GM20431 (cell line): ENCODE measurements at regions not wholly inside any gene's neighbourhood (a gene's known extent, or its start where the extent isn't known, plus 50 kb on each side); places are given as distances from the start of the nearest gene placed in this dataset.

Experiments
- in situ Hi-C: fragments of 300-500 bp; cut with MseI, MboI; formaldehyde crosslinking; loops from one replicate; pipeline ENCODE4 v1.15.0; 2020; ENCODE audit warnings: low sequenced_read_pairs; ENCODE audit not compliant: unreplicated experiment

GRCh38 chr11:129721685-129722084, 94.0 kb upstream of the TMEM45B start:
- in situ Hi-C loops, result no loop called here

GRCh38 chr11:129722529-129722928, 93.1 kb upstream of the TMEM45B start:
- in situ Hi-C loops, result no loop called here

- in situ Hi-C loops, result no loop called here
These were observed 92.4 kb upstream of the TMEM45B start for GRCh38 chr11:129723146-129723760.

GRCh38 chr11:129723761-129724162, 91.9 kb upstream of the TMEM45B start:
- in situ Hi-C loops, result no loop called here

- in situ Hi-C loops, result loop anchor here (25.0 kb wide), 1 partner anchor 363 kb away; no protein-coding TSS in a partner anchor
These were observed 90.8 kb upstream of the TMEM45B start for GRCh38 chr11:129724866-129725265.

GRCh38 chr11:129726179-129726578, 89.5 kb upstream of the TMEM45B start:
- in situ Hi-C loops, result loop anchor here (25.0 kb wide), 1 partner anchor 364 kb away; no protein-coding TSS in a partner anchor

- in situ Hi-C loops, result loop anchor here (25.0 kb wide), 1 partner anchor 366 kb away; no protein-coding TSS in a partner anchor
These were observed 87.1 kb upstream of the TMEM45B start for GRCh38 chr11:129728581-129728980.

- in situ Hi-C loops, result loop anchor here (25.0 kb wide), 1 partner anchor 367 kb away; no protein-coding TSS in a partner anchor
These were observed 86.4 kb upstream of the TMEM45B start for GRCh38 chr11:129729216-129729615.

GRCh38 chr11:129729823-129730222, 85.8 kb upstream of the TMEM45B start:
- in situ Hi-C loops, result loop anchor here (25.0 kb wide), 1 partner anchor 368 kb away; no protein-coding TSS in a partner anchor

- in situ Hi-C loops, result loop anchor here (25.0 kb wide), 1 partner anchor 369 kb away; no protein-coding TSS in a partner anchor
These were observed 84.3 kb upstream of the TMEM45B start for GRCh38 chr11:129731316-129731715.

- in situ Hi-C loops, result loop anchor here (25.0 kb wide), 1 partner anchor 371 kb away; no protein-coding TSS in a partner anchor
These were observed 82.7 kb upstream of the TMEM45B start for GRCh38 chr11:129732941-129733340.

- in situ Hi-C loops, result loop anchor here (25.0 kb wide), 1 partner anchor 371 kb away; no protein-coding TSS in a partner anchor
These were observed 82.3 kb upstream of the TMEM45B start for GRCh38 chr11:129733384-129733783.

GRCh38 chr11:129733981-129734380, 81.7 kb upstream of the TMEM45B start:
- in situ Hi-C loops, result loop anchor here (25.0 kb wide), 1 partner anchor 372 kb away; no protein-coding TSS in a partner anchor

- in situ Hi-C loops, result loop anchor here (25.0 kb wide), 1 partner anchor 372 kb away; no protein-coding TSS in a partner anchor
These were observed 81.0 kb upstream of the TMEM45B start for GRCh38 chr11:129734654-129735053.

- in situ Hi-C loops, result loop anchor here (25.0 kb wide), 1 partner anchor 376 kb away; no protein-coding TSS in a partner anchor
These were observed 77.8 kb upstream of the TMEM45B start for GRCh38 chr11:129737831-129738230.

- in situ Hi-C loops, result loop anchor here (25.0 kb wide), 1 partner anchor 376 kb away; no protein-coding TSS in a partner anchor
These were observed 77.4 kb upstream of the TMEM45B start for GRCh38 chr11:129738242-129738641.

- in situ Hi-C loops, result loop anchor here (25.0 kb wide), 1 partner anchor 377 kb away; no protein-coding TSS in a partner anchor
These were observed 76.3 kb upstream of the TMEM45B start for GRCh38 chr11:129739339-129739738.

- in situ Hi-C loops, result loop anchor here (25.0 kb wide), 1 partner anchor 378 kb away; no protein-coding TSS in a partner anchor
These were observed 75.4 kb upstream of the TMEM45B start for GRCh38 chr11:129740125-129740719.

- in situ Hi-C loops, result loop anchor here (25.0 kb wide), 1 partner anchor 381 kb away; no protein-coding TSS in a partner anchor
These were observed 72.4 kb upstream of the TMEM45B start for GRCh38 chr11:129743112-129743815.

- in situ Hi-C loops, result loop anchor here (25.0 kb wide), 1 partner anchor 385 kb away; no protein-coding TSS in a partner anchor
These were observed 68.6 kb upstream of the TMEM45B start for GRCh38 chr11:129747071-129747470.
